HG03342 (cell line): ENCODE measurements at regions not wholly inside any gene's neighbourhood (a gene's known extent, or its start where the extent isn't known, plus 50 kb on each side); places are given as distances from the start of the nearest gene placed in this dataset.
"Not testable (repeated sequence)": the region's sequence is repeated elsewhere in the genome, so short reads cannot be mapped to it uniquely, and the experiment has no call there.

ENCODE experiments used
- ATAC-seq: cut with Tn5 transposase; IDR thresholded peaks from one replicate; pipeline ENCODE4 v1.9.1; 2021; ENCODE audit warnings: mild to moderate bottlenecking, moderate library complexity; ENCODE audit not compliant: unreplicated experiment

GRCh38 chr3:83251490-83251889 lies 1490.0 kb upstream of the GBE1 start:
- no peak for ATAC-seq

- no peak for ATAC-seq
These were observed 1489.2 kb upstream of the GBE1 start for GRCh38 chr3:83250613-83251012.

DNA sequence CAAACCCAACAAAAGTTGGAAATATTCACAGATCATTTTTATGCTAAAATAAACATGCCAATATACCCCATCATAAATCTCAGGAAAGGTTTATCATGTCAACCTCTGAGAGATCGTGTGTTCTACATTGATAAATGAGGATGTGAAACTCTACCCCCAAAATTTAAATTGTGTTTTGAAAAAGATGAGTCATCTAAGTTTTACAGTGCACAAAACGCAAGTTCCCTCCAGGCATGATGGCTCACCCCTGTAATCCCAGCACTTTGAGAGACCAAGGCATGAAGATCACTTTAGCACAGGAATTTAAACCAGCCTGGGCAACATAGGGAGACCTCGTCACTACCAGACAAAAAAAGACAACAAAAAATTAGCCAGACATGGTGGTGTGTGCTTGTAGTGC lies 1487.0 kb upstream of the GBE1 start:
- ATAC-seq = no peak

DNA sequence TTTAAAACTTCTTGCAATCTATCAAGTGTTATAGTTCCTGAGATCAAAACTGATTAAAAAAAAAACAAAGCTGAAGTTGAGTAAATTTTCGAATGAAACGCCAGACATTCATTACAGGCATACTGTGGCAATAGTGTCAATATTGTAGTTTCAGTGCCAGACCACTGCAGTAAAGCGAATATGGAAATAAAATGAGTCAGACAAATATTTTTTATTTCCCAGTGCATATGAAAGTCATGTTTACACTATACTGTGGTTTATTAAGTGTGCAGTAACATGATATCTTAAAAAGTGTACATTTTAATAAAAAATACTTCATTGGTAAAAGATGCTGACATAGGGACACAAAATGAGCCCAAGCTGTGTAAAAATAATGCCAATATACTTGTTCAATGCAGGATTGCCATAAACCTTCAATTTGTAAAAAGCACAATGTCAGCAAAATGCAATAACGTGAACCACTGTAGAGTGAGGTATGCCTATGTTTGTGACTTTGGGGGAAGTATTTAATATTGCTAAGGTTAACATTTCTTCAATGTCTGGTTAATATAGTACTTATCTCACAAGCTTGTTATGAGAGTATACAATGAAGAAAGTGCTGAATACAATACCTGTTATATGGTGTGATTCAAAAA lies 1473.9 kb upstream of the GBE1 start:
- ATAC-seq = no peak

DNA sequence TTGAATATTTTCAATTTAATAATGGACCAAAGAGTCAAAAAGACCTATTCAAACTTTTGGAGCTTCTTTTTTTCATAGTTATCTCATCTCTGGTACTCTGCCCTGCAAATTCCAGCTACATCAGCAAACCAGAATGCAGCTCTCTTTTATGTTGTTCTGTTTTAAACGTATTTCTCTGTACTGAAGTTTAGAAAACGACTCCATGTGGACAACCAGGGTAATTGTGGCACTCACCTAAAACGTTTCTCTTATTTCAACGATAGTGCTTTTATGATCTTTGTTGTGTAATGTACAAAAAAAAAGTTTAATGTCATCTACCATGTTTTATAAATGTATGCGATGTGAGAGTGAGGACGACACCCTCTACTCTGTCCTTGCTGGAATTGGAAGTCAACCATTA lies 1472.3 kb upstream of the GBE1 start:
- ATAC-seq = no peak

DNA sequence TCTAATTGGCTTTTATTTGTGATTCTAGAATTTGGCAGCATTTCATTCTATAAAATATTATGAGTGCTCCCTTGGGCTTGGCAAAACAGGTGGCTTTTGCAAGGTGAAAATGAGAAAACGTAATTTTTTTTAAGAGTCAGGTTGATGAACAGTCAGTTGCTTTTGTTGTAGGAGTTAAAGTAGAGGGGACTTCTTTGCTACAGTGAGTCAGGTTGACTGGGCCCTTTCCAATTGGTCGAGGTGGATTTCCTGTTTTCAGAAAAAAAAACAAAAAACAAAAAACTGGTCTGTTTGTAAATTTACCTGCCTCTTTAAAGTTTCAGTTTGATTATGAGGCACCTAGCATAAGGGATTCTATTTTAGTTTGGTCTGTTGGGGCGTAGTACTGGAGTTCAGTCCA lies 1469.4 kb upstream of the GBE1 start:
- ATAC-seq = no peak

- no peak for ATAC-seq
These were observed 1468.9 kb upstream of the GBE1 start for GRCh38 chr3:83230376-83230775.

GRCh38 chr3:83226751-83227150 lies 1465.3 kb upstream of the GBE1 start:
- ATAC-seq = no peak

- ATAC-seq = no peak
These were observed 1462.8 kb upstream of the GBE1 start for GRCh38 chr3:83224101-83224868.

GRCh38 chr3:83218383-83219200 lies 1457.1 kb upstream of the GBE1 start:
- ATAC-seq = no peak

GRCh38 chr3:83217595-83218118 lies 1456.2 kb upstream of the GBE1 start:
- not testable (repeated sequence) for ATAC-seq

- ATAC-seq = no peak
These were observed 1455.6 kb upstream of the GBE1 start for GRCh38 chr3:83216919-83217594.

DNA sequence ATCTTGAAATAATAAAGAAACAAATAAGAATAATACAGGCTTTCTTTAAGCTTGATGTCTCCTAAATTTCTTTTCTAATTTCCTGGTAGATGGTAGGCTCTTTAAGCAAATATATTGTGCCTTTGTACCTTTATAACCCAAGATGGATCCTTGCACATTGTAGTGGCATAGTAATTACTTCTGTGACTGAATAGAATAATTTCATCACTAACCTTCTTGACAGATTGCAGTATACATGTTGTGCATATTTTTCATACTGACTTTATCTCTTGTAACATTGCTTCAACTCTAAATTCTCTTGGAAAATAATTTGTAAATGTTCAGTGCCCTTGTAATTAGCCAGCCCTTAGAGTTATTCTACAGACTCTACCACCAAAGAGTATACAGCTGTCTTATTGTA lies 1433.8 kb upstream of the GBE1 start:
- ATAC-seq = no peak

DNA sequence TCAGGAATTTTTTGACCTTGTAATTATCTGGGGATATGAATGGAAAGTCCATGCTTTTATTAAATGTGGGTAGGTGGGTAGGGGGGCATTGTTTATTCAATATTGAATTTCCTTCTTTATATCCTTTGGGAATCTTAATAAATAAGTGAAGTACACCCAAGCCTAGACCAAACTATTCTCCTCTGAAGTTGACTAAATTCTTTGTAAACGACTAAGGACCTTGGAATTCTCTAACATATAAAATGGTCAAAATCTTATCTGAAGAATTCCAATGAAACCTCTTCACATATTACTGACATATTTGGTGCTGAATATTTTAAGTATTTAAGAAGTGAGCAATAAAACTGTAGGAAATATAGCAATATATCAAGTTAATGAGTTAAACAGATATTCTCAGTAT lies 1432.1 kb upstream of the GBE1 start:
- ATAC-seq = no peak

DNA sequence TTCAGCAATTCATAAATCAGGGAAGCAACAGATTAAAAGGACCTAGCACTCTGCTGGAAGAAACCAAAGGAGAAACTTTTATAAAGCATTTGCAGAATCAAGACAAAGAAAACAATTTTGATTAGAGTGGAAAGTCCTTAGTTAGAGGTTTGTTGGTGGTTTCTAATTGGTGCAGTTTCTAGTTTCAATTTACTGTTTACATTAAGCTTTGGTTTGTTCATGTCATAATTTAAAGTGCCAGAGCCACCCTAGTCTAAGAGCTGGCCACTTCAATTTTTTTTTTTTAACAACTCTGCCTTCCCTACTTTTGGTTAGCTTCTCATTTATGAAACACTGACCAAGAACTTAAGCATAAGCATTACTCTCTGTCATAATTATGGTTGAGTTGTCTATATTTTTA lies 1428.2 kb upstream of the GBE1 start:
- no peak for ATAC-seq

GRCh38 chr3:83169473-83169872 lies 1408.0 kb upstream of the GBE1 start:
- no peak for ATAC-seq

DNA sequence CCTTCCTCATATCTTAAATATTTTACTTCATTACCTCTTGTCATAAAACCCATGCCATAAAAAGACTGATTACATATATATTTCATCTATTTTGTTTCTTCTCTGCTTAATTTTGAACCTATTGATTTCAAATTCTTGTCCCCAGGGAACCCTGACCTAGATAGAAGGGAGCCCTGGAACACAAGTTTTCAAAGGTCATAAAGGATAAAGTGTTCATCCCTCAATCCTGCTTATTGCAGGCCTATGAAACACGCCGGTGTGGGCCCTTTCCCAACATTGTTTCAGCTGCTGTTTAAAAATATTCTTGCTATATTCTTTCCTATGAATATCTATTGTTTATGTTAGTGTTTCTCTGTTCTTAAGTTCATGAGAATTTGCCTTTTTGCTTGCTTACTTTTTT lies 1389.5 kb upstream of the GBE1 start:
- ATAC-seq = no peak

DNA sequence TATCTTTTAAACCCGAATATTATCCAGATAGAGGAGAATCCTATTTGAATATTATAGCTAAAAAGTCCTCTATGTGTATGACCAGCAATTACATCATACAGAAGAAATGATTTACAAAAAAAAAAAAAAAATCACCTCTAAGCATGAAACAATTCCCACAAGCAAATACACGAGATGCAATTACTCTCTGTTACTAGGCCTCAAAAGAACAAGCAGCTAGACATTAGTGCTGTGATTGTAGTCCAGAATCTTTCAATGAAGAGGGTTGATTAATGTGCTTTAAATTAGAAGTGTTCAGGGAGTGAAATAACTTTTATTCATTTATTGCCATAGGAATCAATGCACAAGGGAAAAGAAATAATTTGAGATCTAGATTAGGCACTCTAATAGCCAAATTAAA lies 1379.5 kb upstream of the GBE1 start:
- ATAC-seq = no peak

DNA sequence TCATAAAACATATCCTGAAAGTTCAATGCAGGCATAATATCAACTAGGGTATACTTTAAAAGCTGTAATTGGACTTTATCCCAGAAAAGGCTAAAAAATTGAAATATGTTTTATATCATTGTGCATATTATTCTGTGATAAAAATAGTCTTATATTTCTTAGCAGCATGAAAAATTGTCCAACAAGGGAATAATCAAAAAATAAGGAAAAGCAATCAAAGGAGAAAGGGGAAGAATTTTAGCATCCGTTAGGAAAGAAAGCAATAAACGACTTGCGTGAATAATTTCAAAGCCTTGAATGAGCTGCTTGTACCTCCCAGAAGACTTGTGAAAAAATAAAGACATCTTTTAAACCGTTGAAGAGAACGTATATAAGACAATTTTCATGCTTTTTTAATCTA lies 1369.8 kb upstream of the GBE1 start:
- ATAC-seq = no peak

- ATAC-seq = no peak
These were observed 1361.4 kb upstream of the GBE1 start for GRCh38 chr3:83122774-83123350.

GRCh38 chr3:83093222-83093572 lies 1331.8 kb upstream of the GBE1 start:
- no peak for ATAC-seq
